Endodermal cell (in vitro differentiated cells): ENCODE measurements at regions not wholly inside any gene's neighbourhood (a gene's known extent, or its start where the extent isn't known, plus 50 kb on each side); places are given as distances from the start of the nearest gene placed in this dataset.
"Not testable (repeated sequence)": the region's sequence is repeated elsewhere in the genome, so short reads cannot be mapped to it uniquely, and the experiment has no call there.

Experiments used
- DNase-seq: peaks from one replicate; pipeline ENCODE4 v3.0.0-alpha.2; 2017
- H3K27ac ChIP-seq: 2 replicates; pipeline ENCODE4 v1.5.1; 2013; ENCODE audit warnings: mild to moderate bottlenecking, low read depth, low read length, moderate library complexity
- H3K27me3 ChIP-seq: 2 replicates; pipeline ENCODE4 v1.6.1; 2013; ENCODE audit warnings: mild to moderate bottlenecking, low read length, moderate library complexity; ENCODE audit not compliant: insufficient read depth, control insufficient read depth, poor library complexity, severe bottlenecking
- H3K36me3 ChIP-seq: 2 replicates; pipeline ENCODE4 v1.7.0; 2013; ENCODE audit warnings: mild to moderate bottlenecking, low read length, moderate library complexity; ENCODE audit not compliant: control insufficient read depth, insufficient read depth
- H3K4me1 ChIP-seq: one replicate; pipeline ENCODE4 v1.7.0; 2013; ENCODE audit warnings: low read length; ENCODE audit not compliant: control insufficient read depth, insufficient read depth
- H3K4me3 ChIP-seq: 2 replicates; pipeline ENCODE4 v1.5.1; 2013; ENCODE audit warnings: mild to moderate bottlenecking, low read length, moderate library complexity
- H3K9ac ChIP-seq: 2 replicates; pipeline ENCODE4 v1.6.1; 2013; ENCODE audit warnings: mild to moderate bottlenecking, low read length, moderate library complexity; ENCODE audit not compliant: poor library complexity, severe bottlenecking; ENCODE audit errors: extremely low read depth
- H3K9me3 ChIP-seq: 2 replicates; pipeline ENCODE4 v1.6.1; 2013; ENCODE audit warnings: mild to moderate bottlenecking, low read length, moderate library complexity; ENCODE audit not compliant: control insufficient read depth
- H3K27ac Mint-ChIP-seq: 2 replicates; pipeline ENCODE4 v1.8.0; 2020; ENCODE audit warnings: mixed read lengths
- H3K27me3 Mint-ChIP-seq: 2 replicates; pipeline ENCODE4 v1.8.0; 2021; ENCODE audit warnings: mild to moderate bottlenecking, mixed read lengths; ENCODE audit not compliant: insufficient read depth
- H3K36me3 Mint-ChIP-seq: 2 replicates; pipeline ENCODE4 v1.8.0; 2020; ENCODE audit warnings: low read depth, mixed read lengths
- H3K4me1 Mint-ChIP-seq: 2 replicates; pipeline ENCODE4 v1.8.0; 2020; ENCODE audit warnings: mixed read lengths
- H3K4me3 Mint-ChIP-seq: 2 replicates; pipeline ENCODE4 v1.8.0; 2020; ENCODE audit warnings: mild to moderate bottlenecking, moderate library complexity, mixed read lengths
- H3K9me3 Mint-ChIP-seq: 2 replicates; pipeline ENCODE4 v1.8.0; 2020; ENCODE audit warnings: mild to moderate bottlenecking, mixed read lengths
- WGBS, 2 experiments: methylation state at CpG; one replicate each; pipeline versions ENCODE4 v1.1.5 to v1.1.7; 2013; ENCODE audit warnings: missing lambda C conversion rate in 2 of 2, mixed read lengths in 1 of 2; ENCODE audit not compliant: insufficient coverage in 1 of 2, insufficient read length in 1 of 2; 5-methylcytosine and 5-hydroxymethylcytosine counted together
- TF ChIP-seq, protein P1 (sequence below): fragments of 200-600 bp; sonication (generic); conservative IDR thresholded peaks from 2 replicates; pipeline ENCODE4 v1.5.0; 2021; ENCODE audit warnings: antibody characterized with exemption, mild to moderate bottlenecking

DNA sequence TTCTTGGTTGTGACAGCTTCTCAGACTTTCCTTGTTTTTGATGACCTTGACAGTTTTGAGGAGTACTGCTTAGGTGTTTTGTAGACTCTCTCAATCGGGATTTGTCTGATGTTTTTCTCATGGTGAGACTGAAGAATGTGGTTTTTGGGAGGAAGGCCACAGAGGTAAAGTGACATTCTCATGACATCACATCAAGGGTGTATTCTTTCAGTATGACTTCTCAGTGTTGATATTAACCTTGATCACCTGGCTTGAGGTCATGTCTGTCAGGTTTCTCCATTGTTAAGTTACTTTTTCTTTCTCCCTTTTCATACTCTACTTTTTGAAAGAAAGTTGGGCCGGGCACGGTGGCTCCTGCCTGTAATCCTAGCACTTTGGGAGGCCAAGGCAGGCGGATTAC is 269.9 kb downstream of the ZNF37A start:
- H3K4me3 ChIP-seq, H3K27me3 Mint-ChIP-seq, H3K36me3 ChIP-seq, H3K27ac Mint-ChIP-seq, H3K9me3 ChIP-seq, H3K27ac ChIP-seq, H3K4me1 Mint-ChIP-seq, H3K27me3 ChIP-seq, H3K4me1 ChIP-seq, H3K9ac ChIP-seq, H3K4me3 Mint-ChIP-seq, DNase-seq: not testable (repeated sequence)
- 74 to 76% methylated on average over 2 to 3 of the region's 4 CpGs for WGBS, 2 experiments
- peaks cover 29% of the 10 kb centered on the region for H3K9me3 Mint-ChIP-seq
- H3K36me3 Mint-ChIP-seq, result peaks cover 21% of the 10 kb centered on the region

DNA sequence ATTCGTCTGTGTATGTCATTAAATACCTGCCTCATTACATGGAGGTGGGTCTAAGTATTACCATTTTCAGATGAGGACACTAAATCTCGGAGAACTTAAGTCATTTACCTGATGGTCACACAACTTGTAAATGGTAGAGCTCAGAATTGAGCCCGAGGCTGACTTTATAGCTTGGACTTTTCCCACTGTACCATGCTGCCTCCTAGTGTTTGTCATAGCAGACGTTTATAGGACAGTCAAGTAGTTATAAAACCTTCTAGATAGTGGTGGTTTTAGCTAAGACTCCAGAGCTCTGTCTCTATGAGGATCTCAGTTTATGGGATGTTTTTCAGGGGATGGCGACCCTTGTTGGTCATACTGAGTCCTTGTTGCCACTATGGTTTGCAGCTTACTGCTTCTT is 271.8 kb downstream of the ZNF37A start:
- H3K4me3 ChIP-seq, H3K4me1 ChIP-seq, H3K9ac ChIP-seq, H3K27me3 ChIP-seq, H3K4me1 Mint-ChIP-seq, H3K4me3 Mint-ChIP-seq, H3K9me3 ChIP-seq, DNase-seq, H3K27me3 Mint-ChIP-seq, H3K27ac ChIP-seq, H3K36me3 ChIP-seq, H3K27ac Mint-ChIP-seq: not testable (repeated sequence)
- 68% methylated on average over 4 of the region's 5 CpGs; no CpG with 5 or more reads in 1 of the 2 experiments for WGBS, 2 experiments
- peaks cover 33% of the 10 kb centered on the region for H3K9me3 Mint-ChIP-seq
- TF ChIP-seq, protein P1, sequence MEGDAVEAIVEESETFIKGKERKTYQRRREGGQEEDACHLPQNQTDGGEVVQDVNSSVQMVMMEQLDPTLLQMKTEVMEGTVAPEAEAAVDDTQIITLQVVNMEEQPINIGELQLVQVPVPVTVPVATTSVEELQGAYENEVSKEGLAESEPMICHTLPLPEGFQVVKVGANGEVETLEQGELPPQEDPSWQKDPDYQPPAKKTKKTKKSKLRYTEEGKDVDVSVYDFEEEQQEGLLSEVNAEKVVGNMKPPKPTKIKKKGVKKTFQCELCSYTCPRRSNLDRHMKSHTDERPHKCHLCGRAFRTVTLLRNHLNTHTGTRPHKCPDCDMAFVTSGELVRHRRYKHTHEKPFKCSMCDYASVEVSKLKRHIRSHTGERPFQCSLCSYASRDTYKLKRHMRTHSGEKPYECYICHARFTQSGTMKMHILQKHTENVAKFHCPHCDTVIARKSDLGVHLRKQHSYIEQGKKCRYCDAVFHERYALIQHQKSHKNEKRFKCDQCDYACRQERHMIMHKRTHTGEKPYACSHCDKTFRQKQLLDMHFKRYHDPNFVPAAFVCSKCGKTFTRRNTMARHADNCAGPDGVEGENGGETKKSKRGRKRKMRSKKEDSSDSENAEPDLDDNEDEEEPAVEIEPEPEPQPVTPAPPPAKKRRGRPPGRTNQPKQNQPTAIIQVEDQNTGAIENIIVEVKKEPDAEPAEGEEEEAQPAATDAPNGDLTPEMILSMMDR, result peak; percentile 50
- H3K36me3 Mint-ChIP-seq, result peaks cover 21% of the 10 kb centered on the region

DNA sequence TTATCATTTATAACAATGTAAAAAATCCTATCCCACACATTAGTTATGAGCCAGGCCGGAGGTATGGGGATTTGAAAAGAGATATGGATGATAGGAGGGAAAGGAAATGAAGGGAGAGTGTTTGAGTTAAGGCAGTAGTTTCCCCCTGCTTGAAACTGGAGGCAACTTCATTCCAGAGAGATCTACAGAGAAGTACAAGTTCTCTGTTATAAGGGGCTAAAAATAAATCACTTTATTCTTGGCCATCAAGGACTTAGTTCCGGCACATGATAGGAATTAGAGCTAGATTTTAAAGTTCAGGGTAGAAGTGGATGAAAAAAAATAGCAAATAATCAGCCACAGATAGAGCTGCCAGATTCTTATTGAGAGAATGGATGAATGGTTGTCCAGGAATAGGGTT is 289.7 kb downstream of the ZNF37A start:
- H3K4me1 Mint-ChIP-seq, H3K36me3 ChIP-seq, H3K4me3 ChIP-seq, DNase-seq, H3K9me3 ChIP-seq, H3K27me3 ChIP-seq, H3K4me1 ChIP-seq, H3K9ac ChIP-seq, H3K4me3 Mint-ChIP-seq, H3K27me3 Mint-ChIP-seq, H3K27ac Mint-ChIP-seq, H3K27ac ChIP-seq, H3K36me3 Mint-ChIP-seq: not testable (repeated sequence)
- peaks cover 38% of the 10 kb centered on the region for H3K9me3 Mint-ChIP-seq
- WGBS, 2 experiments, result 79% methylated on average over 2 of the region's 2 CpGs; no CpG with 5 or more reads in 1 of the 2 experiments

DNA sequence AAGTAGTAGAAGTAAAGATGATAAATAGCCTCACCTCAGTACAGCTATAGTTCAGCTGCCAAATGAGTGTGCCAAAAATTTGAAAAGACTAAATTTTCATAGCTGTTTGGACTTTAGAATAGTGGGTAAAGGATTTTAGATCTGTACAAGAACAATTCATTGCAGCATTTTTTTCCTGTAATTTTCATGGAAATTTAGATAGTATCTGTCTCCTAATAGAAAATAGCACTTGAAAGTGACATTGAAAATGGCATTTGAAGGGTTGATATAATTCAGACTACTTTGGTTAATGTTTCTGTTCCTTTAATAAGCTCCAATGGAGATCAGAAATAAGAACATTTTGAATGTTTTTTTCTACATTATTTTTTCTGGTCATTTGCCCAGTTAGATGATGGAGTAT is 292.7 kb downstream of the ZNF37A start:
- not testable (repeated sequence) for H3K9me3 ChIP-seq, H3K9ac ChIP-seq, H3K27ac Mint-ChIP-seq, H3K4me3 Mint-ChIP-seq, H3K4me1 ChIP-seq, DNase-seq, H3K27me3 Mint-ChIP-seq, H3K4me3 ChIP-seq, H3K27ac ChIP-seq, H3K4me1 Mint-ChIP-seq, H3K27me3 ChIP-seq, H3K36me3 ChIP-seq, H3K36me3 Mint-ChIP-seq
- H3K9me3 Mint-ChIP-seq, result peaks cover 37% of the 10 kb centered on the region
